A549 (cell line): ENCODE measurements at regions not wholly inside any gene's neighbourhood (a gene's known extent, or its start where the extent isn't known, plus 50 kb on each side); places are given as distances from the start of the nearest gene placed in this dataset.

Experiments used
- ATAC-seq, 2 experiments: fragments of 200-7000 bp in 1 of 2; fragments of >200 bp in 1 of 2; cut with Nextera tagmentation in 1 of 2; cut with Tn5 transposase in 1 of 2; 3 replicates each; pipeline versions ENCODE4 v1.8.0 to v1.9.1; 2018 to 2020; ENCODE audit warnings: mild to moderate bottlenecking in 1 of 2, moderate library complexity in 1 of 2
- CTCF ChIA-PET: fragments of 300-600 bp; sonication (Branson Sonifier 250); formaldehyde crosslinking; extraction: SDS; loops from one replicate; lab custom pipeline; 2021; ENCODE audit warnings: antibody characterized with exemption, inconsistent platforms; lab: Yijun Ruan, JAX
- POLR2A ChIA-PET: fragments of 350-600 bp; formaldehyde crosslinking; extraction: SDS; loops from one replicate; lab custom pipeline; 2021; ENCODE audit warnings: antibody characterized with exemption, inconsistent platforms; lab: Yijun Ruan, JAX
- DNase-seq, 2 experiments: peaks; one replicate each; pipeline versions ENCODE4 v3.0.0 to v3.0.0-alpha.2; 2011 to 2016; ENCODE audit warnings: low read depth in 1 of 2, low spot score in 1 of 2
- FAIRE-seq: peaks from 2 replicates; lab custom pipeline; 2011; peaks lifted over from hg19 to GRCh38; lab: Jason Lieb, UNC
- H3K27ac ChIP-seq, 2 experiments: fragments of >200 bp; sonication (Bioruptor Twin); formaldehyde crosslinking; 3 replicates each; pipeline ENCODE4 v1.5.1; 2016 to 2017
- H3K4me1 ChIP-seq: fragments of >200 bp; sonication (Bioruptor Twin); formaldehyde crosslinking; 3 replicates; pipeline ENCODE4 v1.6.1; 2016
- H3K4me2 ChIP-seq: fragments of >200 bp; sonication (Bioruptor Twin); formaldehyde crosslinking; 3 replicates; pipeline ENCODE4 v1.6.1; 2016
- H3K4me3 ChIP-seq: fragments of >200 bp; sonication (Bioruptor Twin); formaldehyde crosslinking; 3 replicates; pipeline ENCODE4 v1.5.1; 2016
- H3K9me3 ChIP-seq: fragments of >200 bp; sonication (Bioruptor Twin); formaldehyde crosslinking; 3 replicates; pipeline ENCODE4 v1.6.1; 2016
- BHLHE40 ChIP-seq: IDR thresholded peaks from 2 replicates; pipeline ENCODE4 v1.6.1; 2012; ENCODE audit warnings: low read depth, low read length, inconsistent platforms
- CBX2 ChIP-seq: fragments of 200-600 bp; sonication (generic); IDR thresholded peaks from 2 replicates; pipeline ENCODE4 v1.6.1; 2016; ENCODE audit warnings: low read depth, mild to moderate bottlenecking, borderline replicate concordance
- CBX8 ChIP-seq: fragments of 200-600 bp; sonication (generic); IDR thresholded peaks from 2 replicates; pipeline ENCODE4 v1.6.1; 2016
- CEBPB ChIP-seq, 2 experiments: fragments of >200 bp in 1 of 2; sonication (Bioruptor Twin) in 1 of 2; formaldehyde crosslinking in 1 of 2; IDR thresholded peaks; 2 replicates each; pipeline ENCODE4 v1.6.1; 2012 to 2016
- CHD2 ChIP-seq: fragments of 150-350 bp; IDR thresholded peaks from 2 replicates; pipeline ENCODE4 v1.6.1; 2014; ENCODE audit warnings: low read length; ENCODE audit not compliant: partially characterized antibody
- CHD4 ChIP-seq: fragments of 200-600 bp; sonication (generic); IDR thresholded peaks from 2 replicates; pipeline ENCODE4 v1.6.1; 2016; ENCODE audit warnings: antibody characterized with exemption, mild to moderate bottlenecking, borderline replicate concordance
- E2F6 ChIP-seq: IDR thresholded peaks from 2 replicates; pipeline ENCODE4 v1.6.1; 2012; ENCODE audit warnings: low read depth, borderline replicate concordance
- EP300 ChIP-seq, 2 experiments: fragments of >200 bp; sonication (Bioruptor Twin); formaldehyde crosslinking; IDR thresholded peaks; 2 replicates in 1 of 2; 3 replicates in 1 of 2; pipeline ENCODE4 v1.6.1; 2016 to 2017
- FOSL2 ChIP-seq, 2 experiments: fragments of 450-650 bp in 1 of 2; fragments of >200 bp in 1 of 2; sonication (Bioruptor Twin) in 1 of 2; formaldehyde crosslinking; IDR thresholded peaks; 2 replicates each; pipeline versions ENCODE4 v1.5.0 to v1.6.1; 2016 to 2020; ENCODE audit warnings: mild to moderate bottlenecking in 1 of 2, moderate library complexity in 1 of 2
- GATA3 ChIP-seq: IDR thresholded peaks from 2 replicates; pipeline ENCODE4 v1.6.1; 2012; ENCODE audit warnings: borderline replicate concordance
- HDAC2 ChIP-seq: fragments of 200-600 bp; sonication (generic); IDR thresholded peaks from 2 replicates; pipeline ENCODE4 v1.6.1; 2016
- HEYL ChIP-seq: fragments of 250-450 bp; sonication (Bioruptor Pico); IDR thresholded peaks from 2 replicates; pipeline ENCODE4 v1.8.0; 2021; ENCODE audit warnings: mild to moderate bottlenecking, moderate library complexity
- HMGXB4 ChIP-seq: fragments of 250-450 bp; sonication (Bioruptor Pico); IDR thresholded peaks from 2 replicates; pipeline ENCODE4 v1.5.0; 2021; ENCODE audit warnings: mild to moderate bottlenecking, moderate library complexity, borderline replicate concordance
- JUN ChIP-seq, 2 experiments: fragments of >200 bp; sonication (Bioruptor Twin); formaldehyde crosslinking; IDR thresholded peaks; 2 replicates in 1 of 2; 3 replicates in 1 of 2; pipeline ENCODE4 v1.6.1; 2016 to 2017
- KDM1A ChIP-seq: fragments of 200-600 bp; sonication (generic); IDR thresholded peaks from 2 replicates; pipeline ENCODE4 v1.6.1; 2016; ENCODE audit warnings: low read depth, mild to moderate bottlenecking
- KDM5A ChIP-seq: fragments of 200-600 bp; sonication (generic); IDR thresholded peaks from 2 replicates; pipeline ENCODE4 v1.6.1; 2016; ENCODE audit warnings: antibody characterized with exemption, mild to moderate bottlenecking
- MAZ ChIP-seq: fragments of 150-350 bp; IDR thresholded peaks from 2 replicates; pipeline ENCODE4 v1.6.1; 2014; ENCODE audit warnings: antibody characterized with exemption, low read depth, low read length, borderline replicate concordance
- MYC ChIP-seq: IDR thresholded peaks from 2 replicates; pipeline ENCODE4 v1.6.1; 2012; ENCODE audit warnings: mild to moderate bottlenecking, inconsistent platforms, low read length, improper control_type of control experiment, borderline replicate concordance
- NFE2L2 ChIP-seq: fragments of 150-350 bp; conservative IDR thresholded peaks from 2 replicates; pipeline ENCODE4 v1.6.1; 2014; ENCODE audit warnings: low read length
- NPAS2 ChIP-seq: fragments of 250-450 bp; sonication (Bioruptor Pico); IDR thresholded peaks from 2 replicates; pipeline ENCODE4 v1.8.0; 2022; ENCODE audit warnings: mild to moderate bottlenecking, moderate library complexity, borderline replicate concordance
- NR3C1 ChIP-seq: fragments of >200 bp; sonication (Bioruptor Twin); formaldehyde crosslinking; IDR thresholded peaks from 3 replicates; pipeline ENCODE4 v1.6.1; 2017
- PHF8 ChIP-seq: fragments of 200-600 bp; sonication (generic); IDR thresholded peaks from 2 replicates; pipeline ENCODE4 v1.6.1; 2016; ENCODE audit warnings: low read depth, mild to moderate bottlenecking, antibody characterized with exemption, moderate library complexity, borderline replicate concordance
- RAD21 ChIP-seq, 2 experiments: fragments of >200 bp in 1 of 2; sonication (Bioruptor Twin) in 1 of 2; formaldehyde crosslinking in 1 of 2; IDR thresholded peaks in 1 of 2; conservative IDR thresholded peaks in 1 of 2; 2 replicates in 1 of 2; 3 replicates in 1 of 2; pipeline ENCODE4 v1.6.1; 2012 to 2018; ENCODE audit warnings: inconsistent platforms in 1 of 2
- RCOR1 ChIP-seq: fragments of 150-350 bp; IDR thresholded peaks from 2 replicates; pipeline ENCODE4 v1.6.1; 2014; ENCODE audit warnings: antibody characterized with exemption, low read length, low read depth
- RFX5 ChIP-seq: fragments of 450-650 bp; IDR thresholded peaks from 2 replicates; pipeline ENCODE4 v1.7.1; 2014; ENCODE audit warnings: antibody characterized with exemption, mild to moderate bottlenecking, moderate library complexity
- RNF2 ChIP-seq: fragments of 200-600 bp; sonication (generic); IDR thresholded peaks from 2 replicates; pipeline ENCODE4 v1.6.1; 2016; ENCODE audit warnings: low read depth, mild to moderate bottlenecking, antibody characterized with exemption, moderate library complexity, borderline replicate concordance
- SREBF2 ChIP-seq: fragments of 450-650 bp; IDR thresholded peaks from 2 replicates; pipeline ENCODE4 v1.6.1; 2014; ENCODE audit warnings: mild to moderate bottlenecking, moderate library complexity
- ZFP36 ChIP-seq: fragments of 450-650 bp; IDR thresholded peaks from 2 replicates; pipeline ENCODE4 v1.6.1; 2014; ENCODE audit warnings: borderline replicate concordance; ENCODE audit not compliant: partially characterized antibody
- WGBS: methylation state at CpG from one replicate; pipeline ENCODE4 v1.1.6; 2017; ENCODE audit errors: missing lambda C conversion rate; 5-methylcytosine and 5-hydroxymethylcytosine counted together
- TF ChIP-seq, protein P1 (sequence below): fragments of 250-450 bp; sonication (Bioruptor Pico); IDR thresholded peaks from 2 replicates; pipeline ENCODE4 v1.5.0; 2020; ENCODE audit warnings: low read depth, mild to moderate bottlenecking, moderate library complexity
- TF ChIP-seq, protein P2 (sequence below): fragments of >200 bp; sonication (Bioruptor Twin); formaldehyde crosslinking; IDR thresholded peaks from 3 replicates; pipeline ENCODE4 v1.5.1; 2016

GRCh38 chr5:159533197-159533596 lies 202.9 kb upstream of the IL12B start:
- peak in 1 of 2 experiments; percentile 77; a peak in 3 of 6 replicates for ATAC-seq
- peaks cover 10% of the 10 kb centered on the region; the same call in 1 of the 3 replicates for H3K9me3 ChIP-seq
- ChIA-PET CTCF (no interaction called here), POLR2A (interaction anchor here (0.6 kb wide), 1 partner anchor 17 kb away, joined by 7 read pairs; no protein-coding TSS in a partner anchor)
- H3K27ac ChIP-seq, result peak overlapping the region; percentile 7 to 11; a peak in 3 of 6 replicates
- no peak for TF ChIP-seq NR3C1
- no peak for TF ChIP-seq KDM5A
- no peak for TF ChIP-seq RNF2
- no peak for TF ChIP-seq MAZ
- no peak for TF ChIP-seq E2F6
- TF ChIP-seq RFX5, result no peak
- peak; percentile 96 for TF ChIP-seq GATA3
- TF ChIP-seq CBX2, result no peak
- no peak for TF ChIP-seq CHD2
- 0 out of 5 replicates have a peak, but pooled peaks of 1 of the 2 experiments have one; percentile 30 for TF ChIP-seq EP300 (IDR thresholded peaks at IDR 0.05)
- no peak for TF ChIP-seq FOSL2 (IDR thresholded peaks at IDR 0.05)
- peak; percentile 62 for TF ChIP-seq FOSL2 (CRISPR knock-in tag; IDR thresholded peaks at IDR 0.05)
- TF ChIP-seq JUN (IDR thresholded peaks at IDR 0.05), result no peak
- TF ChIP-seq, protein P1, sequence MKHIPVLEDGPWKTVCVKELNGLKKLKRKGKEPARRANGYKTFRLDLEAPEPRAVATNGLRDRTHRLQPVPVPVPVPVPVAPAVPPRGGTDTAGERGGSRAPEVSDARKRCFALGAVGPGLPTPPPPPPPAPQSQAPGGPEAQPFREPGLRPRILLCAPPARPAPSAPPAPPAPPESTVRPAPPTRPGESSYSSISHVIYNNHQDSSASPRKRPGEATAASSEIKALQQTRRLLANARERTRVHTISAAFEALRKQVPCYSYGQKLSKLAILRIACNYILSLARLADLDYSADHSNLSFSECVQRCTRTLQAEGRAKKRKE, result no peak
- no peak for TF ChIP-seq SREBF2
- TF ChIP-seq HMGXB4, result no peak
- TF ChIP-seq CHD4, result no peak
- TF ChIP-seq KDM1A, result no peak
- TF ChIP-seq RAD21 (conservative IDR thresholded peaks at IDR 0.05 in 1 of 2, IDR thresholded peaks at IDR 0.05 in 1 of 2), result no peak
- no peak for TF ChIP-seq RCOR1
- TF ChIP-seq CEBPB (IDR thresholded peaks at IDR 0.05), result peak in 1 of 2 experiments; percentile 35; a peak in 1 of 4 replicates
- H3K4me3 ChIP-seq, result no peak overlapping the region
- H3K4me2 ChIP-seq, result 0 out of 3 replicates have a peak overlapping the region, but pooled peaks have one; percentile 6
- 35% methylated on average over 6 of the region's 6 CpGs for WGBS
- peak in 1 of 2 experiments; percentile 61 for DNase-seq
- peaks cover 12% of the 10 kb centered on the region; the same call in 1 of the 3 replicates for H3K4me1 ChIP-seq
- FAIRE-seq, result no peak

GRCh38 chr5:159536166-159536565 lies 205.9 kb upstream of the IL12B start:
- FAIRE-seq, result no peak
- H3K4me1 ChIP-seq, result peaks cover 12% of the 10 kb centered on the region; the same call in 1 of the 3 replicates
- H3K4me3 ChIP-seq, result no peak overlapping the region
- WGBS, result 74% methylated on average over 3 of the region's 3 CpGs
- no peak for DNase-seq
- ATAC-seq, result no peak
- ChIA-PET CTCF (interaction anchor here (2.2 kb wide), 1 partner anchor 14 kb away, joined by 7 read pairs; no protein-coding TSS in a partner anchor), POLR2A (no interaction called here)
- TF ChIP-seq PHF8 (no peak), HEYL (CRISPR knock-in tag) (no peak), CBX8 (no peak), SREBF2 (no peak), MYC (no peak), RFX5 (no peak), BHLHE40 (no peak), ZFP36 (no peak), MAZ (no peak), KDM5A (no peak), NFE2L2 (no peak), HDAC2 (no peak), NPAS2 (no peak)
- TF ChIP-seq, protein P2, sequence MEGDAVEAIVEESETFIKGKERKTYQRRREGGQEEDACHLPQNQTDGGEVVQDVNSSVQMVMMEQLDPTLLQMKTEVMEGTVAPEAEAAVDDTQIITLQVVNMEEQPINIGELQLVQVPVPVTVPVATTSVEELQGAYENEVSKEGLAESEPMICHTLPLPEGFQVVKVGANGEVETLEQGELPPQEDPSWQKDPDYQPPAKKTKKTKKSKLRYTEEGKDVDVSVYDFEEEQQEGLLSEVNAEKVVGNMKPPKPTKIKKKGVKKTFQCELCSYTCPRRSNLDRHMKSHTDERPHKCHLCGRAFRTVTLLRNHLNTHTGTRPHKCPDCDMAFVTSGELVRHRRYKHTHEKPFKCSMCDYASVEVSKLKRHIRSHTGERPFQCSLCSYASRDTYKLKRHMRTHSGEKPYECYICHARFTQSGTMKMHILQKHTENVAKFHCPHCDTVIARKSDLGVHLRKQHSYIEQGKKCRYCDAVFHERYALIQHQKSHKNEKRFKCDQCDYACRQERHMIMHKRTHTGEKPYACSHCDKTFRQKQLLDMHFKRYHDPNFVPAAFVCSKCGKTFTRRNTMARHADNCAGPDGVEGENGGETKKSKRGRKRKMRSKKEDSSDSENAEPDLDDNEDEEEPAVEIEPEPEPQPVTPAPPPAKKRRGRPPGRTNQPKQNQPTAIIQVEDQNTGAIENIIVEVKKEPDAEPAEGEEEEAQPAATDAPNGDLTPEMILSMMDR, result no peak
- no peak overlapping the region for H3K27ac ChIP-seq
- H3K4me2 ChIP-seq, result no peak overlapping the region
- no peaks in the 10 kb centered on the region for H3K9me3 ChIP-seq
